ENCODE measurements at regions not wholly inside any gene's neighbourhood (a gene's known extent, or its start where the extent isn't known, plus 50 kb on each side); places are given as distances from the start of the nearest gene placed in this dataset.
"Not testable (repeated sequence)": the region's sequence is repeated elsewhere in the genome, so short reads cannot be mapped to it uniquely, and the experiment has no call there.

DNA sequence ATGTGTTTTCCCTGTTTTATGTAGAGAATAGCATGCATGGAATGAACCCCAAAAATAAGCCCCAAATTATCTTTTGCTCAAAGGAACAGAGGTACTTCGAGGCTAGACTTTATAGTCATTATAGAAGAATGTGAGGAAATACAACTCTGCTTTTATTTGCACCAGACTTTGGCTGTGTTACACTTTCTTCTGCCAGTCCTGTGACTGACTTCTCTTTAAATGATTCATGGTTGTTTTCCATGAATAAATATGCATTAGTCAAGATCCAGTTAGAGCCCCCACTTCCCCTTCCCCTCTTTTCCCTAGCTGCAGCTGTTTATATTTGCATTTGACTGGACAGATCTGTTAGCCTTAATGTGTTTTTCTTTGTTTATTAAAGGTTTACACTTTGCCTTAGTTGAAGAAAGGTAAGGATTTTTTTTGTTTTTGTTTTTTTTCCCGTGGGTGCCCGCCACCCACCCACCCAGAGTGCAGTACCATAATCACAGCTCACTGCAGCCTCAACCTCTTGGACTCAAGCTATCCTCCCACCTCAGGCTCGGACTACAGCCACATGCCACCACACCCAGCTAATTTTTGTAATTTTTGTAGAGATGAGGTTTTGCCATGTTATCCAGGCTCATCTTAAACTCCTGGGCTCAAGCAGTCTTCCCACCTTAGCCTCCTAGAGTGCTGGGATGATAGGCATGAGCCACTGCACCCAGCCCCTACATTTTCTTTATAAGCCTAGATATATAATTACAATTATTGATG lies 152.6 kb downstream of the CYB561 start:
- Histone ChIP-seq H3K4me1 (ENCODE audit: insufficient read depth, low read length) (peaks cover 18% of the 10 kb centered on the region), H3K9me3 (ENCODE audit: insufficient read depth, low read depth, low read length) (peaks cover 16% of the 10 kb centered on the region), H3K36me3 (ENCODE audit: insufficient read depth, low read length) (no peaks in the 10 kb centered on the region), H3K27me3 (ENCODE audit: insufficient read depth, low read length) (no peaks in the 10 kb centered on the region), H3K9ac (ENCODE audit: low read depth, low read length) (no peak overlapping the region), H3K4me3 (ENCODE audit: low read length) (no peak overlapping the region), H3K27ac (ENCODE audit: low read depth, low read length) (no peak overlapping the region)
- WGBS = 78% methylated on average over 3 of the region's 4 CpGs

DNA sequence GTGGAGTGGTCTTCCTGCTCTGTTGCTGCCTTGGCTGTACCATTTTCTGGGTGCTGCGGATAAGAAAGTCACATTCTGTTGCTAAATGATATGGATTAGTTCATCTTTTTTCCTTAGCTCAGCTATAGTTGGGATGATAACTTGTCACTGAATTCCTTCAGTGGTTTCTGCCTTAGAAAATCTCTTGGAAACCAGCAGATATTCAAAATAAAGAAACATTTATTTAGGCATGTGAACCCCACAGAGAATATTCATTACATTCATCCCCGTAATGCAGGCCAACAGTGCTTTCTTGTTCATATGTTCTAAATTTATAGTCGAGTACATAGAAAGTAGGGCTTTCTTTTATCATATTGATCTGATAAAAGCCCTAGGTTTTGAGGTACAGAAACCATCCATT lies 151.3 kb downstream of the CYB561 start:
- Histone ChIP-seq H3K27me3 (ENCODE audit: insufficient read depth, low read length) (no peaks in the 10 kb centered on the region), H3K9me3 (ENCODE audit: insufficient read depth, low read depth, low read length) (peaks cover 16% of the 10 kb centered on the region), H3K9ac (ENCODE audit: low read depth, low read length) (no peak overlapping the region), H3K4me3 (ENCODE audit: low read length) (no peak overlapping the region), H3K36me3 (ENCODE audit: insufficient read depth, low read length) (no peaks in the 10 kb centered on the region), H3K4me1 (ENCODE audit: insufficient read depth, low read length) (peaks cover 18% of the 10 kb centered on the region), H3K27ac (ENCODE audit: low read depth, low read length) (no peak overlapping the region)
- 95% methylated on average over 3 of the region's 3 CpGs for WGBS

DNA sequence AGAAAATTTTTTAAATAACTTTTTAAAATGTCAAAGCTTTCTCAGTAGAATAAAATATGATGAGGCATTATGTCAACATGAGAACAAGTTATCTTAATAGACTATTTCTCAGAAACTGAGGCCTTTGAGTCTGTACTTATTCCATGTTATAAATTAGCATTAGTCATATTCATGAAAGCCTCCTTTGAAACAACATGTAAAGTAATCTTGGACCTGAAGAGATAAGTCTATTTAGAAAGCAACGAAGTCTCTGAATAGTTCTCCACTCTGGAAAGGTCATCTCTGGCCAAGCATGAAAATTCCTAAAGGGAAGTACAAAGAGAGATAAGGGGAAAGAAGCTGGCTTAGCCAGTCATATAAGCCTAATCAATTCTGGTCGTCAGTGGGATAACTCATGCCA lies 150.8 kb downstream of the CYB561 start:
- Histone ChIP-seq H3K36me3 (ENCODE audit: insufficient read depth, low read length) (no peaks in the 10 kb centered on the region), H3K9ac (ENCODE audit: low read depth, low read length) (no peak overlapping the region), H3K9me3 (ENCODE audit: insufficient read depth, low read depth, low read length) (peaks cover 16% of the 10 kb centered on the region), H3K4me3 (ENCODE audit: low read length) (no peak overlapping the region), H3K4me1 (ENCODE audit: insufficient read depth, low read length) (peaks cover 16% of the 10 kb centered on the region), H3K27me3 (ENCODE audit: insufficient read depth, low read length) (no peaks in the 10 kb centered on the region), H3K27ac (ENCODE audit: low read depth, low read length) (no peak overlapping the region)
- 83% methylated on average over 2 of the region's 2 CpGs for WGBS

DNA sequence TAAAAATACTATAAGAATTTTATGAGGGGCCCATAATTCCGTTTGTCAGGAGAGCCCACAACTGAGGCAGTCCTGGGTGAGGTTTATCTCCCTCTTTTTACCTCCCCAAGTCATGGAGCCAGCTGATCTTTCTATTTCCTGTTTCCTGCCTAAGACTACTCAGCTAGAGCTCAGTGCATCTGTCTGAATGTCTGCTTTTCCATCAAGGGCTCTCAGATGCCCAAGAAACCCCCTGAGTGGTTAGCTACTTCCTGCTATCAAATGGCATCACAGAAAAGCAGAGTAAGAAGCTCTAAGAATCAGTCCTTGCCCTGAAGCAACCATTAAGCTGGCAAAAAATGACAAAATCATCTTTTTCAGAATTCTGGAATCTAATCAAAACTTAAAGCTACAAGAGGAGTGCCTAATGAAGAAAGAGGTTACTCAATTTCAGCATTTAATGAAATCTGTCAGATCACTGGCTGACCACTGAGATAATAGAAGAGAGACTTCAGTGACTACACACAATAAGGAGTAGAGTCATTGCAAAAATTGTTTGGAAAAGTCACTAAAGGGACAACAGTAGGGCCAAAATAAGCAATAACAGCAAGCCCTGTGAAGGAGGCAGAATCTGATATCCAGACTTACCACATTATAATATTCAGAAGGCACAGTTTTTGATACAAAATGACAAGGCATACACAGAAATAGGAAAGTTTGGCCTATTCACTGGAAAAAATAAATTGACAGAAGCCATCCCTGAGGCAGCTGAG lies 150.1 kb downstream of the CYB561 start:
- Histone ChIP-seq H3K4me3 (ENCODE audit: low read length) (no peak overlapping the region), H3K27ac (ENCODE audit: low read depth, low read length) (no peak overlapping the region), H3K9ac (ENCODE audit: low read depth, low read length) (no peak overlapping the region), H3K4me1 (ENCODE audit: insufficient read depth, low read length) (peaks cover 8% of the 10 kb centered on the region), H3K9me3 (ENCODE audit: insufficient read depth, low read depth, low read length) (peaks cover 16% of the 10 kb centered on the region), H3K36me3 (ENCODE audit: insufficient read depth, low read length) (no peaks in the 10 kb centered on the region), H3K27me3 (ENCODE audit: insufficient read depth, low read length) (no peaks in the 10 kb centered on the region)
- 90% methylated on average over 1 of the region's 1 CpG for WGBS

DNA sequence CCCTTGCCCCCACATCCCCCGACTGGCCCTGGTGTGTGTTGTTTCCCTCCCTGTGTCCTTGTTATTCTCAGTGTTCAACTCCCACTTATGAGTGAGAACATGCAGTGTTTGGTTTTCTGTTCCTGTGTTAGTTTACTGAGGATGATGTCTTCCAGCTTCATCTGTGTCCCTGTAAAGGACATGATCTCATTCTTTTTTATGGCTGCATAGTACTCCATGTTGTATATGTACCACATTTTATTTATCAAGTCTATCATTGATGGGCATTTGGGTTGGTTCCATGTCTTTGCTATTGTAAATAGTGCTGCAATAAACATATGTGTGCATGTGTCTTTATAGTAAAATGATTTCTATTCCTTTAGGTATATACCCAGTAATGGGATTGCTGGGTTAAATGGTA lies 147.2 kb downstream of the CYB561 start:
- WGBS = 94% methylated on average over 1 of the region's 1 CpG
- not testable (repeated sequence) for H3K4me3 ChIP-seq (ENCODE audit: low read length); H3K4me1 ChIP-seq (ENCODE audit: insufficient read depth, low read length); H3K27me3 ChIP-seq (ENCODE audit: insufficient read depth, low read length); H3K27ac ChIP-seq (ENCODE audit: low read depth, low read length); H3K36me3 ChIP-seq (ENCODE audit: insufficient read depth, low read length); H3K9ac ChIP-seq (ENCODE audit: low read depth, low read length)
- peaks cover 16% of the 10 kb centered on the region for H3K9me3 ChIP-seq (ENCODE audit: insufficient read depth, low read depth, low read length)

DNA sequence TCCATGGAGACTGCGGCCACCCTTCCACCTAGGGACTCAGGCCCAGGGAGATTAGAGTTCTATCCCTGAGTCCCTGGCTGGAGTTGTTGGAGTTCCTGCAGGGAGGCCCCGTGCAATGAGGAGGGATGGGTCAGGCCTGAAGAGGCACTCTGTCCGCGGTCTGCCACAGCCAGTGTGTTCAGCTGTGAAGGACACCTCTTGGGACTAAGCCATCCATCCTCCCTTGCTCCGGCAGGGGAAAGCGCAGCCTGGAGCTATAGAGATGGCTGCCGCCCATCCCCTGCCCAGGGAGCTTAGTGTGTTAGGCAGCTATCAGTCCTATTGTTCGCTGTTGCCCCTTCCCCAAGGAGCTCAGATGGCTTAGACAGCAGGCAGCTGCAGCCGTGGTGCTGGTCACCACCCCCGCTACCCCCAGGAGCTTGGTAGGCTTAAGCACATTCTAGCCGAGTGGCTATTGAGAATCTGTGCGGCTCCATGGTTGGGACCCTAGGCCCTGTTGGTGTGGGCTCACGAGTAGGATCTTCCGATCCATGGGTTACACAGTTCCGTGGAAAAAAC lies 141.3 kb downstream of the CYB561 start:
- Histone ChIP-seq H3K4me3 (ENCODE audit: low read length) (no peak overlapping the region), H3K36me3 (ENCODE audit: insufficient read depth, low read length) (no peaks in the 10 kb centered on the region), H3K27ac (ENCODE audit: low read depth, low read length) (no peak overlapping the region), H3K27me3 (ENCODE audit: insufficient read depth, low read length) (no peaks in the 10 kb centered on the region), H3K9me3 (ENCODE audit: insufficient read depth, low read depth, low read length) (no peaks in the 10 kb centered on the region), H3K4me1 (ENCODE audit: insufficient read depth, low read length) (no peaks in the 10 kb centered on the region), H3K9ac (ENCODE audit: low read depth, low read length) (no peak overlapping the region)
- 94% methylated on average over 15 of the region's 15 CpGs for WGBS

DNA sequence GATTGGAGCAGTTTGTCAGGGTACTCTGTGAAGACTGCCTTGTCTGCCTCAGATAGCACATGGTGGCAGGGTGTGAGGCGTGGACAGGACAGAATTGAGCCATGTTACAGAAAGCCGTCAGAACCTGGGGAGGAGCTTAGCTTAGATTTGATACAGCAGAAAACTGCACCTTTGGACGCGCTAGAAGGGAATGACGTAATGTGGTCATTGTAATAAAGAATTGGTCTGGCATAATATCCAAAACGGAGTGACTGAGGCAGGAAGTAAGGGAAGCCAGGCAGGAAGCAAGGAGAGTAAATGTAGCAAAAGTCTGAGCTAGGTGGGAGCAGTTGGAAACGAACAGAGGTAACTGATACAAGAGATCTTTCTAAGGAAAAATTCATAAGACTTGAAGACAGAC lies 140.2 kb downstream of the CYB561 start:
- Histone ChIP-seq H3K4me3 (ENCODE audit: low read length) (no peak overlapping the region), H3K4me1 (ENCODE audit: insufficient read depth, low read length) (no peaks in the 10 kb centered on the region), H3K9ac (ENCODE audit: low read depth, low read length) (no peak overlapping the region), H3K27ac (ENCODE audit: low read depth, low read length) (no peak overlapping the region), H3K36me3 (ENCODE audit: insufficient read depth, low read length) (no peaks in the 10 kb centered on the region), H3K27me3 (ENCODE audit: insufficient read depth, low read length) (no peaks in the 10 kb centered on the region), H3K9me3 (ENCODE audit: insufficient read depth, low read depth, low read length) (peaks cover 6% of the 10 kb centered on the region; the same call in 1 of the 2 replicates)
- 94% methylated on average over 7 of the region's 7 CpGs for WGBS

DNA sequence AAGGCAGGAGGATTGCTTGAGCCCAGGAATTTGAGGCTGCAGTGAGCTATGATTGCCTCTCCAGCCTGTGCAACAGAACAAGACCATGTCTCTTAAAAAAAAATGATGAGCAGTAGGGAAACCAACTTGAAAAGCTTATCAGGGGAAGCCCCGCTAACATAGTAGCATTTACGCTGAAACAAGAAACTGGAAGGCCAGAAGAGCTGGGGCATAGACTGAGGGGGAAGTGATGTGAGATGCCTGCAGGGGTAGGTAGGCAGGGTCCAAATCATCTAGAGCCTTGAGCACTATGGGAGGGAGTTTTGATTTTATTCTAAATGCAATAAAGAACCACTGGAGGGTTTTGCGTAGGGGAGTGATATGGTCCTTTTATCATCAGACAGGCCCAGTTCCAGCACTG lies 139.3 kb downstream of the CYB561 start:
- Histone ChIP-seq H3K9ac (ENCODE audit: low read depth, low read length) (no peak overlapping the region), H3K36me3 (ENCODE audit: insufficient read depth, low read length) (no peaks in the 10 kb centered on the region), H3K9me3 (ENCODE audit: insufficient read depth, low read depth, low read length) (peaks cover 6% of the 10 kb centered on the region; the same call in 1 of the 2 replicates), H3K4me1 (ENCODE audit: insufficient read depth, low read length) (no peaks in the 10 kb centered on the region), H3K27me3 (ENCODE audit: insufficient read depth, low read length) (no peaks in the 10 kb centered on the region), H3K4me3 (ENCODE audit: low read length) (no peak overlapping the region), H3K27ac (ENCODE audit: low read depth, low read length) (no peak overlapping the region)
- WGBS = 94% methylated on average over 3 of the region's 3 CpGs

DNA sequence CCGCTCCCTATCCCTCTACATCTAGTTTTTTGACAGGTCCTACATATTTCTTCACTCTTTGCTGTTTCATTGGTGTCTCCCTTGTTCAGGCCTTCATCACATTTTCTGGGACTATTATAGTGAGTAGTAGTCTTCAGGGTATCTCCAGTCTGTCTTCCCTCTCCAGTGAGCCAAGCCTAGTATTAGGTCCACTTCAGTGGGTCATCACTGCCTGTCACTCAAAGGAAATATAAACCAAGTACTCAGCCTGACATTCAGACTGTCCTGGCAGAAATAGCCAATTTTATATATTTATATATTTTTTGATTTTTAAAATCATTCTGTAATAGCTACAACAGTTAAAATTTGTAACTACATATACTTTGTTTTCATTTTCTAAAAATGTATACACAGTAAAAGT lies 137.8 kb downstream of the CYB561 start:
- no peaks in the 10 kb centered on the region for H3K27me3 ChIP-seq (ENCODE audit: insufficient read depth, low read length)
- H3K4me1 ChIP-seq (ENCODE audit: insufficient read depth, low read length) = no peaks in the 10 kb centered on the region
- H3K9ac ChIP-seq (ENCODE audit: low read depth, low read length) = no peak overlapping the region
- H3K36me3 ChIP-seq (ENCODE audit: insufficient read depth, low read length) = no peaks in the 10 kb centered on the region
- no peak overlapping the region for H3K27ac ChIP-seq (ENCODE audit: low read depth, low read length)
- no peak overlapping the region for H3K4me3 ChIP-seq (ENCODE audit: low read length)
- WGBS = 94% methylated on average over 1 of the region's 1 CpG
- H3K9me3 ChIP-seq (ENCODE audit: insufficient read depth, low read depth, low read length) = peaks cover 6% of the 10 kb centered on the region; the same call in 1 of the 2 replicates

DNA sequence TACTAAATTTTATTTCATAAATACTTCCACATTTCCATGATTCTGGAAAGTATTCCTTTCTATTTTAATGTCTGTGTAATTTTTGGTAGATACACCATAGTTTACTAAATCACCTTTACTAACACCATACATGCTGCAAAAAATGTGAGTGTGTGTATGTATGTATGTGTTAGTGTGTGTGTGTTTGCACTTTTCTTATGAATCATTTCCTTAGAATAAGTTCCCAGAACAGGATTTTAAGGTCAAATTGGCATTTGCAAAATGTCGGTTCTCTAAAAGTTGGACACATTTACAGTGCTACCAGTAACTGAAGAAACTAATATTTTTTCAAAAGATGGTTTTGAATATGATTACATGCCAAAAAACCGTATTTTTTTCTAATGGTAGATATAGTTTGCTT lies 137.1 kb downstream of the CYB561 start:
- no peak overlapping the region for H3K9ac ChIP-seq (ENCODE audit: low read depth, low read length)
- no peaks in the 10 kb centered on the region for H3K36me3 ChIP-seq (ENCODE audit: insufficient read depth, low read length)
- no peaks in the 10 kb centered on the region for H3K27me3 ChIP-seq (ENCODE audit: insufficient read depth, low read length)
- no peak overlapping the region for H3K27ac ChIP-seq (ENCODE audit: low read depth, low read length)
- no peak overlapping the region for H3K4me3 ChIP-seq (ENCODE audit: low read length)
- 94% methylated on average over 2 of the region's 2 CpGs for WGBS
- H3K9me3 ChIP-seq (ENCODE audit: insufficient read depth, low read depth, low read length) = peaks cover 6% of the 10 kb centered on the region; the same call in 1 of the 2 replicates
- no peaks in the 10 kb centered on the region for H3K4me1 ChIP-seq (ENCODE audit: insufficient read depth, low read length)

DNA sequence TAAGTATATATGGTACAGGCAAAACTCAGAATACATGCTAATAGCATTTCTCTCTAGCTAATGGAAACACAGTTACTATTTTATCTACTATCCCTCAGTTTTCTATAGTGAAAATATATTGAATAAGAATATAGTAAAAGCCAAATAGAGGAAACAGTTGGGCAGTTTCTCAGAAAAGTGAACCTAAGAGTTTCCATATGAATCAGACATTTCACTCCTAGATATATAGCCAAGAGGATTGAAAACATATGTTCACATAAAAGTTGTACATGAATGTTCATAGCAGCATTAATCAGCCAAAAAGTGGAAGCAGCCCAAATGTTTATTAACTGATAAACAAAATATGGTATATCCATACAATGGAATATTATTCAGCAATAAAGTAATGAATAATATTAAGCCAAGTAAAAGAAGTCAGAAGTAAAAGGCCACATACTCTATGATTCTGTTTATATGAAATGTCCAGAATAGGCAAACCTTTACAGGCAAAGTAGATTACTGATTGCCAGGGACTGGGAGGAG lies 134.6 kb downstream of the CYB561 start:
- H3K9ac ChIP-seq (ENCODE audit: low read depth, low read length) = no peak overlapping the region
- peaks cover 6% of the 10 kb centered on the region; the same call in 1 of the 2 replicates for H3K9me3 ChIP-seq (ENCODE audit: insufficient read depth, low read depth, low read length)
- no peaks in the 10 kb centered on the region for H3K27me3 ChIP-seq (ENCODE audit: insufficient read depth, low read length)
- no peaks in the 10 kb centered on the region for H3K36me3 ChIP-seq (ENCODE audit: insufficient read depth, low read length)
- H3K4me1 ChIP-seq (ENCODE audit: insufficient read depth, low read length) = no peaks in the 10 kb centered on the region
- no peak overlapping the region for H3K4me3 ChIP-seq (ENCODE audit: low read length)
- no peak overlapping the region for H3K27ac ChIP-seq (ENCODE audit: low read depth, low read length)

Measured in HUES64 (cell line).